ENCODE measurements at regions not wholly inside any gene's neighbourhood (a gene's known extent, or its start where the extent isn't known, plus 50 kb on each side); places are given as distances from the start of the nearest gene placed in this dataset.

GRCh38 chr13:76683854-76684253 is 202.4 kb downstream of the KCTD12 start:
- no peak for TF ChIP-seq POLR2A (IDR thresholded peaks at IDR 0.05)
- TF ChIP-seq, protein P1, sequence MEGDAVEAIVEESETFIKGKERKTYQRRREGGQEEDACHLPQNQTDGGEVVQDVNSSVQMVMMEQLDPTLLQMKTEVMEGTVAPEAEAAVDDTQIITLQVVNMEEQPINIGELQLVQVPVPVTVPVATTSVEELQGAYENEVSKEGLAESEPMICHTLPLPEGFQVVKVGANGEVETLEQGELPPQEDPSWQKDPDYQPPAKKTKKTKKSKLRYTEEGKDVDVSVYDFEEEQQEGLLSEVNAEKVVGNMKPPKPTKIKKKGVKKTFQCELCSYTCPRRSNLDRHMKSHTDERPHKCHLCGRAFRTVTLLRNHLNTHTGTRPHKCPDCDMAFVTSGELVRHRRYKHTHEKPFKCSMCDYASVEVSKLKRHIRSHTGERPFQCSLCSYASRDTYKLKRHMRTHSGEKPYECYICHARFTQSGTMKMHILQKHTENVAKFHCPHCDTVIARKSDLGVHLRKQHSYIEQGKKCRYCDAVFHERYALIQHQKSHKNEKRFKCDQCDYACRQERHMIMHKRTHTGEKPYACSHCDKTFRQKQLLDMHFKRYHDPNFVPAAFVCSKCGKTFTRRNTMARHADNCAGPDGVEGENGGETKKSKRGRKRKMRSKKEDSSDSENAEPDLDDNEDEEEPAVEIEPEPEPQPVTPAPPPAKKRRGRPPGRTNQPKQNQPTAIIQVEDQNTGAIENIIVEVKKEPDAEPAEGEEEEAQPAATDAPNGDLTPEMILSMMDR (IDR thresholded peaks at IDR 0.05): no peak
- DNase-seq: no peak
- H3K9me3 ChIP-seq: no peaks in the 10 kb centered on the region
- H3K27me3 ChIP-seq: no peaks in the 10 kb centered on the region
- intact Hi-C loops (cut with DNase I; ENCODE audit: low total_unique reads): no loop called here
- H3K27ac ChIP-seq: no peak overlapping the region
- H3K4me3 ChIP-seq: no peak overlapping the region
- no peaks in the 10 kb centered on the region for H3K36me3 ChIP-seq
- H3K4me1 ChIP-seq: no peaks in the 10 kb centered on the region

- no peak overlapping the region for H3K27ac ChIP-seq
Observed at GRCh38 chr13:76683168-76683567, 203.0 kb downstream of the KCTD12 start.

GRCh38 chr13:76680112-76680511 is 206.1 kb downstream of the KCTD12 start:
- Histone ChIP-seq H3K9me3 (no peaks in the 10 kb centered on the region), H3K4me3 (no peak overlapping the region), H3K4me1 (no peaks in the 10 kb centered on the region), H3K27me3 (no peaks in the 10 kb centered on the region), H3K27ac (no peak overlapping the region), H3K36me3 (no peaks in the 10 kb centered on the region)
- DNase-seq: no peak
- TF ChIP-seq POLR2A (IDR thresholded peaks at IDR 0.05): no peak
- TF ChIP-seq, protein P1 (IDR thresholded peaks at IDR 0.05): no peak
- intact Hi-C loops (cut with DNase I; ENCODE audit: low total_unique reads): no loop called here

More at GRCh38 chr13:76683168-76683567, 203.0 kb downstream of the KCTD12 start:
- intact Hi-C loops (cut with DNase I; ENCODE audit: low total_unique reads): no loop called here
- TF ChIP-seq, protein P1 (IDR thresholded peaks at IDR 0.05): no peak
- TF ChIP-seq POLR2A (IDR thresholded peaks at IDR 0.05): no peak
- no peaks in the 10 kb centered on the region for H3K27me3 ChIP-seq
- no peaks in the 10 kb centered on the region for H3K36me3 ChIP-seq
- no peak for DNase-seq
- H3K9me3 ChIP-seq: no peaks in the 10 kb centered on the region
- no peaks in the 10 kb centered on the region for H3K4me1 ChIP-seq
- no peak overlapping the region for H3K4me3 ChIP-seq

DNA sequence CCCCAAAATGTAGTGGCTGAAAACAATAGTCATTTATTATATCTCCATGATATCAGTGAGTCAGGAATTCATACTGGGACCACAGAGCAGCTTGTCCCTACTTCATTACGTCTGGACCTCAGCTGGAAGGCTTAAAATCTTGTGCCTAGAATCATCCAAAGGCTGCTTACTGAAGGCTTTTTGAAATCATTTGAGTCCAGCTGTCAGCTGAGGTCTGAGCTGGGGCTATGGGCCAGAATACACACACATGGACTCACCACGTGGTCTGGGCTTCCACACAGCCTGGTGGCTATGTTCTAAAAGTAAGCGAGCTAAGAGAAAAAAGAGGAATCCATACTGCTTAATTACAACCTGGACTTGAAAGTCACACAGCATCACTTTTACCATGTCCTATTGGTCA is 209.2 kb downstream of the KCTD12 start:
- H3K27me3 ChIP-seq: no peaks in the 10 kb centered on the region
- peak in 1 of 2 donors; percentile 42 for DNase-seq
- H3K4me3 ChIP-seq: no peak overlapping the region
- intact Hi-C loops (cut with DNase I; ENCODE audit: low total_unique reads): no loop called here
- TF ChIP-seq POLR2A (IDR thresholded peaks at IDR 0.05): no peak
- TF ChIP-seq, protein P1 (IDR thresholded peaks at IDR 0.05): no peak
- H3K36me3 ChIP-seq: no peaks in the 10 kb centered on the region
- H3K4me1 ChIP-seq: no peaks in the 10 kb centered on the region
- H3K9me3 ChIP-seq: no peaks in the 10 kb centered on the region
- H3K27ac ChIP-seq: no peak overlapping the region

GRCh38 chr13:76672420-76672819 is 213.8 kb downstream of the KCTD12 start:
- Histone ChIP-seq H3K36me3 (no peaks in the 10 kb centered on the region), H3K27ac (no peak overlapping the region), H3K4me1 (no peaks in the 10 kb centered on the region), H3K4me3 (no peak overlapping the region), H3K9me3 (no peaks in the 10 kb centered on the region), H3K27me3 (no peaks in the 10 kb centered on the region)
- DNase-seq: no peak
- intact Hi-C loops (cut with DNase I; ENCODE audit: low total_unique reads): no loop called here
- TF ChIP-seq, protein P1 (IDR thresholded peaks at IDR 0.05): no peak
- no peak for TF ChIP-seq POLR2A (IDR thresholded peaks at IDR 0.05)
